GM12874 (cell line): ENCODE measurements at regions not wholly inside any gene's neighbourhood (a gene's known extent, or its start where the extent isn't known, plus 50 kb on each side); places are given as distances from the start of the nearest gene placed in this dataset.

Experiments
- CTCF ChIP-seq: IDR thresholded peaks from 2 replicates; pipeline ENCODE4 v1.5.1; 2011; ENCODE audit warnings: low read depth, mild to moderate bottlenecking, control low read depth, low read length, moderate library complexity; ENCODE audit not compliant: insufficient read depth

GRCh38 chr6:167588920-167589614 lies 237.6 kb upstream of the AFDN start:
- no peak for TF ChIP-seq CTCF

GRCh38 chr6:167589615-167589940 lies 237.1 kb upstream of the AFDN start:
- no peak for TF ChIP-seq CTCF

GRCh38 chr6:167590193-167590592 lies 236.5 kb upstream of the AFDN start:
- no peak for TF ChIP-seq CTCF
